Right cardiac atrium (tissue), 5 donors: ENCODE measurements at regions not wholly inside any gene's neighbourhood (a gene's known extent, or its start where the extent isn't known, plus 50 kb on each side); places are given as distances from the start of the nearest gene placed in this dataset.
A peak's percentile ranks its signal among the peaks of the same experiment; 100 is the strongest.
"Not testable (repeated sequence)": the region's sequence is repeated elsewhere in the genome, so short reads cannot be mapped to it uniquely, and the experiment has no call there.

ENCODE experiments used
- ATAC-seq, 2 donors: fragments of 200-7000 bp; cut with Tn5 transposase; one replicate each; pipeline versions ENCODE4 v1.8.0 to v1.9.1; 2020; ENCODE audit warnings: moderate library complexity in 2 of 2, mild to moderate bottlenecking in 1 of 2
- DNase-seq, 3 donors: peaks; one replicate each; pipeline ENCODE4 v3.0.0-alpha.2; 2020
- H3K27ac ChIP-seq: one replicate; pipeline ENCODE4 v1.5.1; 2013; ENCODE audit warnings: mild to moderate bottlenecking, low read length, control low read depth, moderate library complexity
- H3K27me3 ChIP-seq: one replicate; pipeline ENCODE4 v1.6.1; 2013; ENCODE audit not compliant: control insufficient read depth, insufficient read depth
- H3K4me1 ChIP-seq: one replicate; pipeline ENCODE4 v1.6.1; 2013; ENCODE audit warnings: low read length; ENCODE audit not compliant: control insufficient read depth, insufficient read depth
- H3K4me3 ChIP-seq: one replicate; pipeline ENCODE4 v1.5.1; 2013; ENCODE audit warnings: low read length, control low read depth
- H3K9me3 ChIP-seq: one replicate; pipeline ENCODE4 v1.6.1; 2013; ENCODE audit warnings: low read length; ENCODE audit not compliant: control insufficient read depth
- WGBS: extraction: QIAGEN DNeasy Blood & Tissue Kit; methylation state at CpG from one replicate; pipeline ENCODE4 v1.1.7; 2013; 5-methylcytosine and 5-hydroxymethylcytosine counted together
- intact Hi-C, 4 donors: fragments of 100-400 bp; cut with DNase I; formaldehyde crosslinking; loops; one replicate each; pipeline versions ENCODE4 v1.11.0 to v1.14.0; 2022 to 2023
- donor health status: healthy with polysubstance abuse.
- donor health status: DM: no; HTN: yes; CAD: no.
- donor health status: DM: no; HTN: no; CAD: no.
- donor health status: DM: no; HTN: yes; CAD: no; lungs with severe emphysema.
- donor health status: DM: yes; HTN: yes; CAD: no.

DNA sequence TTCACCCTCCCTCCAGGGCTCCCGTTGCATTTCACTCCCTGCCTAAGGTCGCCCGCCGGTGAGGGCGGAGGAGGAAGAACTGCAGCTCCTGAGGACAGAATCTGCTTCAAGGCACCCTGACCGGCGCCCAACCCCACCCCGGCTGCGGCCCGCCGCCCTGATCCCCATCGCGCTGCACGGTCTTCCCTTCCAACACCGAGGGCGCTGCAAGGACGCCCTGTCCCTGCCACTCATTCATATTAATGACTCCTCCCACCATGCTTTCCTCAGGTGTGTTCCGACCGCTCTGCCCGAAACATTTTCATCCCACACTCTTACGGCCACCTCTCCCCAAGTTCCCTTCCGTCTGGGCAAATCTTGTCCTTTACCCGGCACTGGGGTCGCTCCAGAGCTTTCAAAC, 248.6 kb downstream of the SPATA31A1 start:
- ATAC-seq, H3K9me3 ChIP-seq, H3K4me3 ChIP-seq, H3K27me3 ChIP-seq, DNase-seq, H3K4me1 ChIP-seq, H3K27ac ChIP-seq, intact Hi-C loops: not testable (repeated sequence)
- WGBS = 51% methylated on average over 5 of the region's 24 CpGs

DNA sequence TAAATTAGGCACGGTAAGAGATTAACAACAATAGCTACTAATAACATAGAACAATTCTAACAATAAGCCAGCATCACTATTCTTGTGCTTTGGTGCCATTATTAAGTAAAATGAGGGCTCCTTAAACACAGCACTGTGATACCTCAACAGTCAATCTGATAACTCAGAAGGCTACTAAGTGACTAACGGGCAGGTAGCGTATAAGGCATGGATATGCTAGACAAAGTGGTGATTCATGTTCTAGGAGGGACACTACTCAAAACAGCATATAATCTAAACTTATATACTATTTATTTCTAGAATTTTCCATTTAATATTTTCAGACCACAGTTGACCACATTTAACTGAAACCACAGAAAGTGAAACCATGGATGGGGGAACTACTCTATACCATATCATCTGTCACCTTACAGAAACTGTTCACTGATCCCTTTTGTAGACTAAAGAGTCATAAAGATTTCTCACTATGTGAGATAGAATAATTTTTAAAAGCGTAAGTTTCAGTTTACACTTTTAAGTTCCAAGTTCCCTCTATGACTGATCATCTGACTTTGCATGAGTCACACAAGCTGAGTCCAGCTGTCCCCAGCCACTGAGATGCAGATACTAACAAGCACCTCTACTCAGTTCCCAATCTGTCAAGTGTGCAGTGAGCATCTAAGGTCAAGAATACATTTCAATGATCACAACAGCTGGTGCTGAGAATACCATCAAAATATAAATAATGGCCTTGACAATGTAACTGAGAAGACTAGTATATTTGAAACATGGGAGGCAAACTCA, 256.2 kb downstream of the SPATA31A1 start:
- H3K27me3 ChIP-seq, H3K4me1 ChIP-seq, ATAC-seq, H3K27ac ChIP-seq, H3K4me3 ChIP-seq, H3K9me3 ChIP-seq, DNase-seq, intact Hi-C loops: not testable (repeated sequence)
- WGBS = no CpG with 5 or more reads among the region's 4 CpGs

DNA sequence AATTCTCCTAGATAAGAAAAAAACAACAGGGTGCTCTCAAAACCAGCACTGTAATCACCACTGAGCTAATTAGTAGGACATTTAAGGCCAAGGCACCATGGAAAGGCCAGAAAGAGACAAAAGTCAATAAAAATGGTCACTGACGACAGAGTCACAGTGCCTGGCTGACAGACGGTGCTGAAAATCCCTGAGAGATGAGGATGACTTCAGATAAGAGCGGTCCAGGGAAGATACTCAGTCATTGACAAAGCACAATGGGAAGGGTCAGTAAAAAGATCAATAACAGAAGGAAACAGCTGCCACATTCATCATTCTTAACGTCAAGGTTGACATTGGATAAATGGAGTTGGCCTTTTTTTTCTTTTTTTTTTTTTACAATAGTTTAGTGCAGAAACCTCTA, 261.0 kb downstream of the SPATA31A1 start:
- DNase-seq, H3K9me3 ChIP-seq, H3K4me1 ChIP-seq, ATAC-seq, H3K27me3 ChIP-seq, intact Hi-C loops, H3K4me3 ChIP-seq, H3K27ac ChIP-seq: not testable (repeated sequence)
- 30% methylated on average over 4 of the region's 4 CpGs for WGBS

DNA sequence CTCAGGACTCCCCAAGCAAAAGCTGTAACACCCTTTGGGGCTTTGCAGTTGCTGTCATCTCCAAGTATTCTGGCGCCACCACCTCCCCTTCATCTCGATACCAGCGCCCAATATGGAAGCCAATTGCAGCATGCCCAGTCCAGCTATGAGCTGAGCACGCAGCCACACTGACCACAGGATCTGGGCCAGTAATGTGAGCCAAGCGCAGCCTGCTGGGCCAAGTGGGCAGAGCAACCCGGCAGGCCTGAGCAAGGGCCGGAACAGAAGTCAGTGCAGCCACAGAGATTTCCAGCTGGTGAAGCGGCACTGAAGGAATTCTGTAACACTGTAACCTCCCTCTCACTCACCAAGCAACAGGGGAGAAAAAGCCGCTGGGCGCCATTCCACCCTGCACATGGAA, 268.6 kb downstream of the SPATA31A1 start:
- intact Hi-C loops, H3K27me3 ChIP-seq, H3K4me3 ChIP-seq, ATAC-seq, H3K27ac ChIP-seq, H3K4me1 ChIP-seq, DNase-seq, H3K9me3 ChIP-seq: not testable (repeated sequence)
- WGBS = 77% methylated on average over 3 of the region's 10 CpGs

DNA sequence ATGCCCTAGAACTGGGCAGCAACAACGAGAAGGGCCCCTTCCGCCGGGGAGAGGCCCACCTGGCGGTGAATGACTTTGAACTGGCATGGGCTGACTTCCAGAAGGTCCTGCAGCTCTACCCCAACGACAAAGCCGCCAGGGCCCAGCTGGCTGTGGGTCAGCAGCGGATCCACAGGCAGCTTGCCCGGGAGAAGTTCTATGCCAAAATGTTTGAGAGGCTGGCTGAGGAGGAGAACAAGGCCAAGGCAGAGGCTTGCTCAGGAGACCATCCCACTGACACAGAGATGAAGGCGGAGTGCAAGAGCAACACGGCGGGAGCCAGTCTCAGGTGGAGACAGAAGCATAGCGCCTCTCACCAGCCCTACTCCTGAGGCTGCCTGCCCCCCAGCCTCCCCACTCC, 276.6 kb downstream of the SPATA31A1 start:
- DNase-seq = peak in 1 of 3 donors; percentile 3
- H3K4me1 ChIP-seq, H3K9me3 ChIP-seq, H3K4me3 ChIP-seq, H3K27me3 ChIP-seq, H3K27ac ChIP-seq, ATAC-seq, intact Hi-C loops: not testable (repeated sequence)
- 89% methylated on average over 8 of the region's 12 CpGs for WGBS

DNA sequence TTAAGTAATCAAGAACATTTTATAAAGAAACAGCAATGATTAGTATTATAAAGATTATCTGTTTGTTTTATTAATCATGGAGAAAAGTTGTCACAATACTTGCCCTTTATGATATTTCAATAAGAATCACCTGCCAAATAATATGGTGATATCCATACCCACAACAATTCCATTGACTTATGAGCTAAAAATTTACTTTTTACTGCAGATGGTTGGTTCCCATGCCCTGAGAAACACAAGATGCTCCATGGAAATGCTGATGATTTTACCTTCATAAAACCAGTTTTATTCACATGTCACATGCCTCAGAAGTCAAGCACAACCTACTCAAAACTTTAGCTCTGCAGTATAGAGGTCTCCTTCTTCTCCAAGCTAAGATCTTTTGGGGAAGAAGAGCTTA, 293.6 kb downstream of the SPATA31A1 start:
- H3K27me3 ChIP-seq, H3K4me1 ChIP-seq, DNase-seq, H3K4me3 ChIP-seq, ATAC-seq, H3K9me3 ChIP-seq, H3K27ac ChIP-seq, intact Hi-C loops: not testable (repeated sequence)

DNA sequence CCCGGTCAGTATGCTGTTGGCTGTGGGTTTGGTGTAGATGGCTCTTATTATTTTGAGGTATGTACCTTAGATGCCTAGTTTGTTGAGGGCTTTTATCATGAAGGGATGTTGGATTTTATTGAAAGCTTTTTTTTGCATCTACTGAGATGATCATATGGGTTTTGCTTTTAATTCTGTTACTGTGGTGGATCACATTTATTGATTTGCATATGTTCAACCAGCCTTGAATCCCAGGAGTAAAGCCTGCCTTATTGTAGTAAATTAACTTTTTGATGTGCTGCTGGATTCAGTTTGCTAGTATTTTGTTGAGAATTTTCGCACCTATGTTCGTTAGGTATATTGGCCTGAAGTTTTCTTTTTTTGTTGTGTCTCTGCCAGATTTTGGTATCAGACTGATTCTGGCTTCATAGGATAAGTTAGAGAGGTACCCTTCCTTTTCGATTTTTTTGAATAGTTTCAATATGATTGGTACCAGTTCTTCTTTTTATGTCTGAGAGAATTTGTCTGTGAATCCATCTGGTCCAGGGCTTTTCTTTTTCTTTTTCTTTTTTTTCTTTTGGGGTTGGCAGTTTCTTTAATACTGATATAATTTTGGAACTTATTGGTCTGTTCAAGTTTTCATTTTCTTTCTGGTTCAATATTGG, 301.6 kb downstream of the SPATA31A1 start:
- H3K4me1 ChIP-seq, H3K27me3 ChIP-seq, H3K9me3 ChIP-seq, ATAC-seq, H3K27ac ChIP-seq, DNase-seq, intact Hi-C loops, H3K4me3 ChIP-seq: not testable (repeated sequence)
- no CpG with 5 or more reads among the region's 4 CpGs for WGBS

DNA sequence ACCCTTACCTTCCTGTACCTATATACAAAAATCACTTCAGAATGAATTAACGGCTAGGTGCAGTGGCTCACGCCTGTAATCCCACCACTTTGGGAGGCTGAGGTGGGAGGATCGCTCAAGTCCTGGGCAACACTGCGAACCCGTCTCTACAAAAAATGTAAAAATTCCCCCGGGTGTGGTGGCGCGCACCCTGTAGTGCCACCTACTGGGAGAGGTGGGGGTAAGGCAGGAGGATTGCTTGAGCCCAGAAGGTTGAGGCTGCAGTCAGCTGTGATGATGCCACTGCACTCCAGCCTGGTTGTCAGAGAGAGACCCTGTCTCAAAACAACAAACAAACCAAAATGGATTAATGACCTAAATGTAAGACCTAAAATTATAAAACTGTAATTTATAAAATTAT, 307.6 kb downstream of the SPATA31A1 start:
- H3K4me1 ChIP-seq, H3K9me3 ChIP-seq, H3K27me3 ChIP-seq, DNase-seq, intact Hi-C loops, ATAC-seq, H3K27ac ChIP-seq, H3K4me3 ChIP-seq: not testable (repeated sequence)
- no CpG with 5 or more reads among the region's 8 CpGs for WGBS

DNA sequence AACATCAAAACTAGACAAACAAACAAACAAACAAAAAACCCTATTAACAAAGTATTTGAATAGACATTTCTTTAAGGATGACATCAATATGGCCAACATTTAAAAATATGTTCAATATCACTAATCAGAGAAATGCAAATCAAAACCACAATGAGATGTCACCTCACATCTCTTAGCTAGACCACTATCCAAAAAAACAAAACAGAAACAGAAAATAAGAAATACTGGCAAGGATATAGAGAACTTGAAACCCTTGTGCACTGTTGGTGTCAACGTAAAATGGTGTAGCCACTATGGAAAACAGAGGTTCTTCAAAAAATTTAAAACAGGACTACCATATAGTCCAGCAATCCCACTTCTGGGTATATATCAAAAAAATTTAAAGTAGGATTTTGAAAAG, 308.2 kb downstream of the SPATA31A1 start:
- H3K27me3 ChIP-seq, H3K4me3 ChIP-seq, ATAC-seq, intact Hi-C loops, DNase-seq, H3K27ac ChIP-seq, H3K9me3 ChIP-seq, H3K4me1 ChIP-seq: not testable (repeated sequence)
- WGBS = no CpG with 5 or more reads among the region's 1 CpG

DNA sequence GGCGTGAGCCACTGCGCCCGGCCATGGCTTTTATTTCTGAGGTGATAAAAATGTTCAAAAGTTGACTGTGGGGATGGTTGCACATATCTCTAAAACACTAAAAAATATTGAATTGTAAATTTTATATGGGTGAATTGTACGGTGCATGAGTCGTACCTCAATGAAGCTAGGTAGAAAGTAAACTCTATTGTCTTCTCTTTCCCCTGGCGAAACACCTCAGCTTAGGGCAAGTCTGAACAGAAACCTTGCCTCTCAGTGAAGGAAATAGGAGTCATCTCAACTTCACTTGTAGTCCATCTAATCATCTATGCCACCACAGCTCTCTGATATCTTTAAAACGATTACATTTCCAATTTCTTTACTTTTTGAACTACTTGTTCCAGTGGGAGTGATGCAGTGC, 309.6 kb downstream of the SPATA31A1 start:
- ATAC-seq, H3K9me3 ChIP-seq, DNase-seq, H3K4me1 ChIP-seq, H3K27me3 ChIP-seq, H3K4me3 ChIP-seq, H3K27ac ChIP-seq, intact Hi-C loops: not testable (repeated sequence)
- 86% methylated on average over 4 of the region's 7 CpGs for WGBS

DNA sequence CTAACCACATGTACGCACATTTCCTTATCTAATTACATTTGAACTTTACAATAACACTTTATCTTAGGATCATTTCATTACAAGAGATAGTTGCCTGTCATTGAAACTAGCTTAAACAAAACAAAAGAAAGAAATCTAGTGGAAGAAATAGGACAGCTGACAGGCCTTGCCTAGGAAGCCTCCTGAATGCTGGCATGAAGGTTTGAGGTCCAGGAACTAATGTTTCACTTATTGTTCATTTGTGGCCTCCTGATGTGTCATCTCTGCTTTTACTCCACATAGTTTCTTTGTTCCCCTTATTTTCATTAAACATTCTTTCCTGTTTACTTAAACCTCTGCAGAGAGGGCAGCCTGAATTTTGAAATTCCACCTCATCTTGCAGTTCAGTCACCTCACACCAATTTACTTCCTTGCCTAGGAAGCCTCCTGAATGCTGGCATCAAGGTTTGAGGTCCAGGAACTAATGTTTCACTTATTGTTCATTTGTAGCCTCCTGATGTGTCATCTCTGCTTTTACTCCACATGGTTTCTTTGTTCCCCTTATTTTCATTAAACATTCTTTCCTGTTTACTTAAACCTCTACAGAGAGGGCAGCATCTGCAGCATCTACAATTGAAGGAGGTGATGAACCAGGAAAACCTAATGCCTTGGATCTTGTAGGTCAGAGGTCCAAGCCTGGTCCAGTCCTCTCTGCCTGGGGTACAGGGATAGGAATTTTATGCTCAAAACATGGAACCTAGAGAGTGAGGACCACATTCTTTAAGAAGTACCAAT, 319.2 kb downstream of the SPATA31A1 start:
- DNase-seq, H3K4me1 ChIP-seq, ATAC-seq, H3K4me3 ChIP-seq, intact Hi-C loops, H3K9me3 ChIP-seq, H3K27ac ChIP-seq, H3K27me3 ChIP-seq: not testable (repeated sequence)
- no CpG with 5 or more reads among the region's 1 CpG for WGBS
